RPMI7951 (cell line): ENCODE measurements at regions not wholly inside any gene's neighbourhood (a gene's known extent, or its start where the extent isn't known, plus 50 kb on each side); places are given as distances from the start of the nearest gene placed in this dataset.
A peak's percentile ranks its signal among the peaks of the same experiment; 100 is the strongest.

Experiments used
- DNase-seq: peaks from one replicate; pipeline ENCODE4 v3.0.0-alpha.2; 2012; ENCODE audit warnings: low read depth

GRCh38 chr16:79662122-79662521 is 61.6 kb upstream of the MAF start:
- no peak for DNase-seq

GRCh38 chr16:79661578-79661977 is 61.0 kb upstream of the MAF start:
- no peak for DNase-seq

GRCh38 chr16:79659344-79659743 is 58.8 kb upstream of the MAF start:
- no peak for DNase-seq

GRCh38 chr16:79658301-79659033 is 57.9 kb upstream of the MAF start:
- peak; percentile 95 for DNase-seq

GRCh38 chr16:79656553-79657115 is 56.1 kb upstream of the MAF start:
- peak; percentile 26 for DNase-seq

GRCh38 chr16:79653373-79653891 is 52.9 kb upstream of the MAF start:
- peak; percentile 73 for DNase-seq

GRCh38 chr16:79651363-79651762 is 50.8 kb upstream of the MAF start:
- peak; percentile 93 for DNase-seq
